Right renal pelvis (tissue), 4 donors: ENCODE measurements at regions not wholly inside any gene's neighbourhood (a gene's known extent, or its start where the extent isn't known, plus 50 kb on each side); places are given as distances from the start of the nearest gene placed in this dataset.

ENCODE experiments used
- DNase-seq, 4 donors: peaks; one replicate each; pipeline ENCODE4 v3.0.0-alpha.2; 2013; ENCODE audit warnings: low read depth in 4 of 4, low spot score in 3 of 4, missing footprints in 1 of 4

GRCh38 chr14:44035707-44036106 lies 471.4 kb downstream of the FSCB start:
- DNase-seq, result no peak

- no peak for DNase-seq
These were observed 476.2 kb downstream of the FSCB start for GRCh38 chr14:44030831-44031383.

GRCh38 chr14:44029933-44030332 lies 477.1 kb downstream of the FSCB start:
- no peak for DNase-seq

- DNase-seq, result no peak
These were observed 479.7 kb downstream of the FSCB start for GRCh38 chr14:44027397-44027796.

GRCh38 chr14:44010595-44010994 lies 496.5 kb downstream of the FSCB start:
- DNase-seq, result no peak

- DNase-seq, result no peak
These were observed 497.0 kb downstream of the FSCB start for GRCh38 chr14:44010071-44010470.

- DNase-seq, result no peak
These were observed 497.4 kb downstream of the FSCB start for GRCh38 chr14:44009642-44010041.

GRCh38 chr14:43988989-43989388 lies 518.1 kb downstream of the FSCB start:
- DNase-seq, result no peak

- peak in 1 of 4 donors; percentile 1 for DNase-seq
These were observed 523.4 kb downstream of the FSCB start for GRCh38 chr14:43983721-43984120.

- no peak for DNase-seq
These were observed 525.8 kb downstream of the FSCB start for GRCh38 chr14:43981135-43981768.

- DNase-seq, result no peak
These were observed 550.3 kb downstream of the FSCB start for GRCh38 chr14:43956741-43957140.

GRCh38 chr14:43949400-43949799 lies 557.7 kb downstream of the FSCB start:
- DNase-seq, result no peak

- no peak for DNase-seq
These were observed 567.2 kb downstream of the FSCB start for GRCh38 chr14:43939836-43940235.

- DNase-seq, result no peak
These were observed 568.3 kb downstream of the FSCB start for GRCh38 chr14:43938588-43939281.

- no peak for DNase-seq
These were observed 570.1 kb downstream of the FSCB start for GRCh38 chr14:43937001-43937400.

- DNase-seq, result no peak
These were observed 573.0 kb downstream of the FSCB start for GRCh38 chr14:43934102-43934501.

GRCh38 chr14:43914041-43914693 lies 592.9 kb downstream of the FSCB start:
- no peak for DNase-seq

GRCh38 chr14:43903209-43903608 lies 603.9 kb downstream of the FSCB start:
- DNase-seq, result no peak

- DNase-seq, result no peak
These were observed 605.0 kb downstream of the FSCB start for GRCh38 chr14:43901911-43902673.

- no peak for DNase-seq
These were observed 606.9 kb downstream of the FSCB start for GRCh38 chr14:43900173-43900655.

- DNase-seq, result no peak
These were observed 608.4 kb downstream of the FSCB start for GRCh38 chr14:43898687-43899086.
